ENCODE measurements at regions not wholly inside any gene's neighbourhood (a gene's known extent, or its start where the extent isn't known, plus 50 kb on each side); places are given as distances from the start of the nearest gene placed in this dataset.

GRCh38 chr15:93449798-93450197, 360.8 kb upstream of the RGMA start:
- TF ChIP-seq RFX5 (IDR thresholded peaks at IDR 0.05; ENCODE audit: low read depth, low read length) (no peak), RCOR1 (IDR thresholded peaks at IDR 0.05; ENCODE audit: insufficient replicate concordance, low read length) (no peak), POLR2A (IDR thresholded peaks at IDR 0.05; ENCODE audit: low read depth, low read length) (no peak), FOS (IDR thresholded peaks at IDR 0.05; ENCODE audit: low read depth, low read length) (no peak), RAD21 (IDR thresholded peaks at IDR 0.05; ENCODE audit: low read length) (no peak), NFE2L2 (IDR thresholded peaks at IDR 0.05; ENCODE audit: low read depth, low read length) (no peak), MAZ (IDR thresholded peaks at IDR 0.05; ENCODE audit: borderline replicate concordance, low read depth, low read length) (no peak), CEBPB (IDR thresholded peaks at IDR 0.05; ENCODE audit: low read depth, low read length) (no peak), MXI1 (IDR thresholded peaks at IDR 0.05; ENCODE audit: borderline replicate concordance, low read depth, low read length) (no peak)
- TF ChIP-seq, protein P1, sequence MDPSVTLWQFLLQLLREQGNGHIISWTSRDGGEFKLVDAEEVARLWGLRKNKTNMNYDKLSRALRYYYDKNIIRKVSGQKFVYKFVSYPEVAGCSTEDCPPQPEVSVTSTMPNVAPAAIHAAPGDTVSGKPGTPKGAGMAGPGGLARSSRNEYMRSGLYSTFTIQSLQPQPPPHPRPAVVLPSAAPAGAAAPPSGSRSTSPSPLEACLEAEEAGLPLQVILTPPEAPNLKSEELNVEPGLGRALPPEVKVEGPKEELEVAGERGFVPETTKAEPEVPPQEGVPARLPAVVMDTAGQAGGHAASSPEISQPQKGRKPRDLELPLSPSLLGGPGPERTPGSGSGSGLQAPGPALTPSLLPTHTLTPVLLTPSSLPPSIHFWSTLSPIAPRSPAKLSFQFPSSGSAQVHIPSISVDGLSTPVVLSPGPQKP (IDR thresholded peaks at IDR 0.05; ENCODE audit: borderline replicate concordance, low read depth, low read length) = no peak
- TF ChIP-seq, protein P2, sequence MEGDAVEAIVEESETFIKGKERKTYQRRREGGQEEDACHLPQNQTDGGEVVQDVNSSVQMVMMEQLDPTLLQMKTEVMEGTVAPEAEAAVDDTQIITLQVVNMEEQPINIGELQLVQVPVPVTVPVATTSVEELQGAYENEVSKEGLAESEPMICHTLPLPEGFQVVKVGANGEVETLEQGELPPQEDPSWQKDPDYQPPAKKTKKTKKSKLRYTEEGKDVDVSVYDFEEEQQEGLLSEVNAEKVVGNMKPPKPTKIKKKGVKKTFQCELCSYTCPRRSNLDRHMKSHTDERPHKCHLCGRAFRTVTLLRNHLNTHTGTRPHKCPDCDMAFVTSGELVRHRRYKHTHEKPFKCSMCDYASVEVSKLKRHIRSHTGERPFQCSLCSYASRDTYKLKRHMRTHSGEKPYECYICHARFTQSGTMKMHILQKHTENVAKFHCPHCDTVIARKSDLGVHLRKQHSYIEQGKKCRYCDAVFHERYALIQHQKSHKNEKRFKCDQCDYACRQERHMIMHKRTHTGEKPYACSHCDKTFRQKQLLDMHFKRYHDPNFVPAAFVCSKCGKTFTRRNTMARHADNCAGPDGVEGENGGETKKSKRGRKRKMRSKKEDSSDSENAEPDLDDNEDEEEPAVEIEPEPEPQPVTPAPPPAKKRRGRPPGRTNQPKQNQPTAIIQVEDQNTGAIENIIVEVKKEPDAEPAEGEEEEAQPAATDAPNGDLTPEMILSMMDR (conservative IDR thresholded peaks at IDR 0.05; ENCODE audit: low read depth, low read length) = no peak
